ENCODE measurements at regions not wholly inside any gene's neighbourhood (a gene's known extent, or its start where the extent isn't known, plus 50 kb on each side); places are given as distances from the start of the nearest gene placed in this dataset.

DNA sequence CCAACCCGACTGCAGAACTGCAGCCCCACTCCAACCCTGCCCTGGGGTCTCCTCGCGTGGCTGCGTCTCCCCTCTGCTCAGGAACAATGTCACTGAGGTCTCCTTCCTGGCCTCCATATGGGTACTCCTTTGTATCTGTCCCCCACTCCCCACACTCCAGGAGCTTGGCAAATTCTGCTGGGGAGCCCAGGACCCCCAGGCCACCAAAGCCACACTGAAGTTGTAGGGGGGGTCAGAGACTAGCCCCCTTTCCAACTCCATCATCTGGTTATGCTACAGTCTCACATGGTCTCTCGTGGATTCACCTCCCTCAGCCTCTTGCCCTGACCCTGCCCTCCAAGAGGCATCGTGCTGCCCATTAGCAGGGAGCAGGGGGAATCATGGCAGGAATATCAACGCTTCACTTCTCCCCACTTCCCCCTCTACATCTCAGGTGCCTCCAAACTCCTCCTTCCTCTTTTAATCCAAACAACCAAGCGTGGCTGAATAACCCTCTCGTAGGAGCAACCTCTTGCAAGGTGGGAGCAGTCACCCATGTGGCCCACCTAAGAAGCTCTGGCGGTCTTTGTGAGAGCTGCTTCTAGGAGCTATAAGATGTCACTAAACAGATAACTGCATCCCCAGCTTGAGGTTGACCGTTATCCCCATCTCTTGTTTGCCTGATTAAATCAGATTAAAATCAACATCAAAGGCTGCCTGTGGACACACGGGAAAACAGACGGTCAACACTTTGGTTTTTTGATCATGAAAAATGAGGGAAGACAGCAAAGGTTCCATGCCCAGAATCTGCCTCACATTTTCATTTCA lies 86.4 kb downstream of the MIS18A start:
- TF ChIP-seq, protein P1, sequence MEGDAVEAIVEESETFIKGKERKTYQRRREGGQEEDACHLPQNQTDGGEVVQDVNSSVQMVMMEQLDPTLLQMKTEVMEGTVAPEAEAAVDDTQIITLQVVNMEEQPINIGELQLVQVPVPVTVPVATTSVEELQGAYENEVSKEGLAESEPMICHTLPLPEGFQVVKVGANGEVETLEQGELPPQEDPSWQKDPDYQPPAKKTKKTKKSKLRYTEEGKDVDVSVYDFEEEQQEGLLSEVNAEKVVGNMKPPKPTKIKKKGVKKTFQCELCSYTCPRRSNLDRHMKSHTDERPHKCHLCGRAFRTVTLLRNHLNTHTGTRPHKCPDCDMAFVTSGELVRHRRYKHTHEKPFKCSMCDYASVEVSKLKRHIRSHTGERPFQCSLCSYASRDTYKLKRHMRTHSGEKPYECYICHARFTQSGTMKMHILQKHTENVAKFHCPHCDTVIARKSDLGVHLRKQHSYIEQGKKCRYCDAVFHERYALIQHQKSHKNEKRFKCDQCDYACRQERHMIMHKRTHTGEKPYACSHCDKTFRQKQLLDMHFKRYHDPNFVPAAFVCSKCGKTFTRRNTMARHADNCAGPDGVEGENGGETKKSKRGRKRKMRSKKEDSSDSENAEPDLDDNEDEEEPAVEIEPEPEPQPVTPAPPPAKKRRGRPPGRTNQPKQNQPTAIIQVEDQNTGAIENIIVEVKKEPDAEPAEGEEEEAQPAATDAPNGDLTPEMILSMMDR (IDR thresholded peaks at IDR 0.05; ENCODE audit: low read depth, low read length, missing control alignments): no peak
- no peak for DNase-seq (ENCODE audit: low read depth)
- H3K4me3 ChIP-seq (ENCODE audit: low read depth, low read length): no peak overlapping the region

DNA sequence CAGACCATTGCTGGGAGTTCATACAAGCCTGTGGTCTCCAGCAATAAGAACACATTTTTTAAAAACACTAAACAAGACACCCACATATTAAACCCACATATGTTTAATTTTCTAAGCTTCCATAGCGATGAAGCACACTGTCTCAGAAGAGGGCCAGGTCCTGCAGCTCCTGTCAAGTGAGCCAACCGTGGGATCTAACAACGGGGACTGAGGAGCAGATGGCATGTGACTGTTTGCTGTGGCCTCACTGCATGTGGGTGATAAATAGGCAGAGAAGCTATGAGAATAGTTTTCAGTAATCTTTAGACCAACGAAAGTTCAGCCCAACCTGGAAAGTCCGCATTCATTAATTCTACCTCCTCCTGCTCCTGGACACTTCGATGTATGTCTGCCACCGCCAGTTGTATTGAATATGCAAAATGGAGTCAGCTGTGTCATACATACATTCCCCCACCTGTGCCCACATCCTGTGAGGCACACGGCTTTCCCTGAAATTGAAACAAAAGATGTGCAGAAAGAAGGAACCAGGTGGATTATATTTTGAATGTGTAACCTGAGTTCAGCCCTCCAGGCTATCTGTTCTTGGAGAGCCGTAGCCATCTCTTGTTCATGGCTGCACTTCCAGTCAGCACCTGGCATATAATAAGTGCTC lies 88.2 kb downstream of the MIS18A start:
- no peak overlapping the region for H3K4me3 ChIP-seq (ENCODE audit: low read depth, low read length)
- DNase-seq (ENCODE audit: low read depth): peak; percentile 5
- TF ChIP-seq, protein P1 (IDR thresholded peaks at IDR 0.05; ENCODE audit: low read depth, low read length, missing control alignments): no peak

DNA sequence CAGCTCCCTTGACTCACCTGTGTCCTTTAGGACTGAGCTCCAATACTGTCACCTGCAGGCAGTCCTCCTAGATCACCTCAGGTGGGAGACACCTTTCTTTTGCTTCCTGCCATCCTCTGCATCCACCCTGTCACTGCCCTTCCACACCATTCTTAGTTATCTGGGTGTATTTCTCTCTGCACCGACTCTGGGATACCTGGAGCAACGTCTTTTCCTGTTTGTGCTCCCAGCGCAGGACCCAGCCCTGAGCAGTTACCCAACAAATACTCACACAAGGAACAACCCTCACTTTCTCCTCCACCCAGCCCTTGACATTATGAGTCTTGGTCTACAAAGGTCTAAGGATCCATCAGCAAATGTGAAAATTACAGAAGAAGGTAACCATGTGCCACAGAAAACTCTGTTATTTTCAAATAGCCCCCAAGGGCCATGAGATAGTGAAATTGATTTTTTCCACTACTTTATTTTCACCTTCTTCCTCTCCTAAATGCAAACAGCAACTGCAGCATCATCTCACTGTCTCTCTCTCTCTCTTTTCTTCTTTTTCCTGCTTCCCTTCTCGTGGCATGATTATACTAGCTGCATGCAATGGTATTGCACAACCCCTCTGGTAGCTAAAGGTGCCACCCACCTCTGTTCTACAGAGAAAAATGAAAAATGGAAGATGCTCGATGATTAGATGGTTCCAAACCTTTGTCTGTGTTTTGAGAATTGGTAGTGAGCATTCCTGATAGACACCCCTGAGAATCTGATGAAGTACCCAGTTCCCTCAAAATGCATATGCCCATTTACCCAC lies 89.0 kb downstream of the MIS18A start:
- TF ChIP-seq, protein P1 (IDR thresholded peaks at IDR 0.05; ENCODE audit: low read depth, low read length, missing control alignments): no peak
- DNase-seq (ENCODE audit: low read depth): no peak

DNA sequence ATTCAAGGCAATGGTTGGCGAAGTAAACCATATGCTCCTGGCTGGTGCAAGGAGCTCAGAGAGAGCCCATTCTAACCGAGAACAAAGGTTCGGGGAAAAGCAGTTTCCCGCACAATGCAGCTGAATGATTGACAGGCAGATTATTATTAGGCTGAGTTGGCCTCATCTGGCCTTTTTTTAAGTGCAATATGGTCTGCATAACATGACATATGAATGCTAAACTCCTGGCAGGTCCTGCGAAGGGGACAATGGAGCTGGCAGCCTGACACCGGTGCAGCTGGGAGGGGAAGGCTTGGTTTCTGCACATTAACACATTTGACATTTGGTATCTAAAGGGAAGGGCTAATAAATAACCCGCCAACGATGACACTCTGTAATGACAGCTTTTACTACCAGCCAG lies 92.0 kb downstream of the MIS18A start:
- H3K4me3 ChIP-seq (ENCODE audit: low read depth, low read length): no peak overlapping the region
- DNase-seq (ENCODE audit: low read depth): no peak
- TF ChIP-seq, protein P1 (IDR thresholded peaks at IDR 0.05; ENCODE audit: low read depth, low read length, missing control alignments): no peak

More for the DNA sequence above, 89.0 kb downstream of the MIS18A start:
- no peak overlapping the region for H3K4me3 ChIP-seq (ENCODE audit: low read depth, low read length)

DNA sequence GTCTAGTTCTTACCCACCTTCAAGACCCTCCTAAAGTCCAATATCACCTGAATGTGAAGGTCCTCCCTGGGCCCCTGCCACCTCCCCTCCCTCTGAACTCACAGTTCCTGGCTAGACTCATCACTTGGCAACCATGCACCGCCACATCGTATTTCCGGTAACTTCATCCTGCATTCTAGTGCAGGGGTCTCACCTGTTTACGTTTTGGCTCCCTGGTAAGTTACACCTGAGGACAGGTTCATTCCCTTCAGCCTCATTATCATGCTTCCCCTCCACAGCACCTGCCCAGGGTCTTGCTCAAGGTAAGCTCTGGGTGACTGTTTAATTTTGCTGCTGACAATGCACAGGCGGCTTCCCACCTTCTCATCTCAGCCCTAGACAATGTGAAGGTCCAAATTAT lies 93.1 kb downstream of the MIS18A start:
- no peak overlapping the region for H3K4me3 ChIP-seq (ENCODE audit: low read depth, low read length)
- TF ChIP-seq, protein P1 (IDR thresholded peaks at IDR 0.05; ENCODE audit: low read depth, low read length, missing control alignments): no peak
- DNase-seq (ENCODE audit: low read depth): no peak

DNA sequence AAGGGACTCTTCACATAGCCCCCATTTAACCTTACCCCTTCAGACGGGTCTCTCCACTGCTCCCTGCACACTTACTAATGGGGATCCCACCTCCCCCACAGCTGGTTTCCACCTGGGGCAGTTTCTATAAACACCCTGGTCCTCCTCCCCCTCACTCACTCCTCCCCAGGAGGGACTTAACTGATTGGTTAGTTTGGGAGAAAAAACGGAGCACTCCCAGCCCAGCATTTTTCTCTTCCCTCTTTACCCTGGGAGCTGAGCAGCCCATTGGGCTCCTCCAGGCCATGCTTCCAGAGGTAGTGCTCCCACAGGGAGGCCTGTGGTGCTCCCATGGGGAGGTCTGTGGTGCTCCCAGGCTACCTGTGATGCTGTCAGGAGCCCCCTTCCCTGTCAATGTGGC lies 93.7 kb downstream of the MIS18A start:
- TF ChIP-seq, protein P1 (IDR thresholded peaks at IDR 0.05; ENCODE audit: low read depth, low read length, missing control alignments): no peak
- no peak overlapping the region for H3K4me3 ChIP-seq (ENCODE audit: low read depth, low read length)
- DNase-seq (ENCODE audit: low read depth): no peak
